Large intestine (tissue), 3 donors: ENCODE measurements at regions not wholly inside any gene's neighbourhood (a gene's known extent, or its start where the extent isn't known, plus 50 kb on each side); places are given as distances from the start of the nearest gene placed in this dataset.

Experiments
- DNase-seq, 2 donors: peaks; one replicate each; pipeline versions ENCODE4 v3.0.0 to v3.0.0-alpha.2; 2013
- H3K27ac ChIP-seq: one replicate; pipeline ENCODE4 v1.5.1; 2013; ENCODE audit warnings: low read length
- H3K27me3 ChIP-seq: 2 replicates; pipeline ENCODE4 v1.6.1; 2013; ENCODE audit warnings: low read length; ENCODE audit not compliant: control insufficient read depth, insufficient read depth
- H3K36me3 ChIP-seq: 2 replicates; pipeline ENCODE4 v1.6.1; 2013; ENCODE audit warnings: low read length; ENCODE audit not compliant: control insufficient read depth, insufficient read depth
- H3K4me1 ChIP-seq: one replicate; pipeline ENCODE4 v1.6.1; 2013; ENCODE audit warnings: low read length; ENCODE audit not compliant: control insufficient read depth, insufficient read depth
- H3K4me3 ChIP-seq: one replicate; pipeline ENCODE4 v1.5.1; 2013; ENCODE audit warnings: low read length
- H3K9me3 ChIP-seq: one replicate; pipeline ENCODE4 v1.6.1; 2013; ENCODE audit warnings: mild to moderate bottlenecking, low read depth, low read length, moderate library complexity; ENCODE audit not compliant: control insufficient read depth
- WGBS: methylation state at CpG from one replicate; pipeline ENCODE4 v1.1.5; 2013; ENCODE audit warnings: low lambda C conversion rate; ENCODE audit not compliant: insufficient coverage; 5-methylcytosine and 5-hydroxymethylcytosine counted together

- no CpG with 5 or more reads among the region's 4 CpGs for WGBS
- H3K9me3 ChIP-seq, result no peaks in the 10 kb centered on the region
These were observed 332.5 kb upstream of the CAMK1G start for GRCh38 chr1:209250861-209251636.

DNA sequence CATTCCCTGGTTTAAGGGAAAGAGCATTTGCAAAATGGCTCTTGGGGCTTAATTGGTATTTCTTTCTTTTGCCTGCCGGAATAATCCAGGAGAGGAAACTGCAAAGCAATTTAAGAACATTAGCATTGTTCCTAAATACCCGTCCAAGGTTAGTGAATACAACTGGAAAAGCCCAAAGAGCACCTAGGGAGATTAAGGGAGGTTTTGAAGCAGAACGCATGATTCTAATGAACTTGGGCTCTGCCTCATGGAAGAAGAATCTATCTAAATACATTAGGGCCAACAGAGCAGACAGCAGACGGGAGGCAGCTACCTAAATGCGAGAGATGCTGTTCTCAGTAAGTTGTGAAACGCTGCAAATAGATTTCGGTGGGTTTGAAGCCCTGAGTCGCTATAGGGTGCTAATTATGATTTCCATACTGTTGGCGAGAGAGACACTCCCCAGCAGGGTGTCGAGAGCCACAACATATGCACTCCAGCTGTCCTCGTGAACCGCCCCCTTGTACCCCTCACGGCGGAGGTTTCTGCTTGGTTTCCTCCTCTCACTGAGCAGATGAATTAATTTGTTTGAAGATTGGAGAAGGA lies 326.7 kb upstream of the CAMK1G start:
- Histone ChIP-seq H3K4me1 (no peaks in the 10 kb centered on the region), H3K9me3 (no peaks in the 10 kb centered on the region), H3K4me3 (no peak overlapping the region), H3K36me3 (no peaks in the 10 kb centered on the region), H3K27me3 (no peaks in the 10 kb centered on the region), H3K27ac (no peak overlapping the region)
- no peak for DNase-seq
- WGBS, result no CpG with 5 or more reads among the region's 14 CpGs

More at GRCh38 chr1:209250861-209251636, 332.5 kb upstream of the CAMK1G start:
- no peaks in the 10 kb centered on the region for H3K36me3 ChIP-seq
- no peaks in the 10 kb centered on the region for H3K4me1 ChIP-seq
- no peak overlapping the region for H3K4me3 ChIP-seq
- no peak for DNase-seq
- no peaks in the 10 kb centered on the region for H3K27me3 ChIP-seq
- H3K27ac ChIP-seq, result no peak overlapping the region

GRCh38 chr1:209257454-209257853 lies 326.1 kb upstream of the CAMK1G start:
- Histone ChIP-seq H3K4me1 (no peaks in the 10 kb centered on the region), H3K36me3 (no peaks in the 10 kb centered on the region), H3K4me3 (no peak overlapping the region), H3K27me3 (no peaks in the 10 kb centered on the region), H3K9me3 (no peaks in the 10 kb centered on the region), H3K27ac (no peak overlapping the region)
- no CpG with 5 or more reads among the region's 1 CpG for WGBS
- no peak for DNase-seq

DNA sequence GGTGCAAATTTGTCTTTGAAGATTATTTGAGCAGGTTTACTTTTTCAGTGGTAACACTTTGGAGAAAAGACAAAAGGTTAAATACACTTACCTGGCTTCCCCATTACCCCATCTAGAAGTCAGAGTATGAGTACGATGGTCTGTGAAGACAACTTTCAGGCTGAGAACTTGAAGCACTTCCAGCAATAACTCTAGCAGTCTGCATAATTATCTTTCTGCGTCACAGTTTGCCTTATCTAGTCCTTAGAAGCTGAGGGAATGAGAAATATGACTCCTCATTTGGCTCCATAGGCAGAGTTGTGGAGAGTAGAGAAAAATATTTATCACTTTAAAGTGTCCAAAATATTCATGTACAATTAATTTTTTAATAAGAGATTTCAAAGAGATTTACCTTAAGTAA lies 323.4 kb upstream of the CAMK1G start:
- Histone ChIP-seq H3K4me1 (no peaks in the 10 kb centered on the region), H3K9me3 (no peaks in the 10 kb centered on the region), H3K27ac (no peak overlapping the region), H3K4me3 (no peak overlapping the region), H3K27me3 (no peaks in the 10 kb centered on the region), H3K36me3 (no peaks in the 10 kb centered on the region)
- 80% methylated on average over 1 of the region's 2 CpGs for WGBS
- no peak for DNase-seq

GRCh38 chr1:209262631-209263030 lies 320.9 kb upstream of the CAMK1G start:
- Histone ChIP-seq H3K4me1 (no peaks in the 10 kb centered on the region), H3K36me3 (no peaks in the 10 kb centered on the region), H3K27me3 (no peaks in the 10 kb centered on the region), H3K4me3 (no peak overlapping the region), H3K27ac (no peak overlapping the region), H3K9me3 (no peaks in the 10 kb centered on the region)
- DNase-seq, result no peak
- WGBS, result 100% methylated on average over 1 of the region's 1 CpG

GRCh38 chr1:209265301-209265700 lies 318.2 kb upstream of the CAMK1G start:
- no peaks in the 10 kb centered on the region for H3K9me3 ChIP-seq
- no peaks in the 10 kb centered on the region for H3K36me3 ChIP-seq
- no peak overlapping the region for H3K4me3 ChIP-seq
- WGBS, result 70% methylated on average over 2 of the region's 7 CpGs
- H3K27ac ChIP-seq, result no peak overlapping the region
- H3K27me3 ChIP-seq, result no peaks in the 10 kb centered on the region
- H3K4me1 ChIP-seq, result no peaks in the 10 kb centered on the region
- no peak for DNase-seq

GRCh38 chr1:209266590-209267205 lies 316.8 kb upstream of the CAMK1G start:
- WGBS, result 22% methylated on average over 4 of the region's 5 CpGs
- Histone ChIP-seq H3K27ac (no peak overlapping the region), H3K4me1 (no peaks in the 10 kb centered on the region), H3K27me3 (no peaks in the 10 kb centered on the region), H3K9me3 (no peaks in the 10 kb centered on the region), H3K36me3 (no peaks in the 10 kb centered on the region), H3K4me3 (no peak overlapping the region)
- DNase-seq, result no peak

DNA sequence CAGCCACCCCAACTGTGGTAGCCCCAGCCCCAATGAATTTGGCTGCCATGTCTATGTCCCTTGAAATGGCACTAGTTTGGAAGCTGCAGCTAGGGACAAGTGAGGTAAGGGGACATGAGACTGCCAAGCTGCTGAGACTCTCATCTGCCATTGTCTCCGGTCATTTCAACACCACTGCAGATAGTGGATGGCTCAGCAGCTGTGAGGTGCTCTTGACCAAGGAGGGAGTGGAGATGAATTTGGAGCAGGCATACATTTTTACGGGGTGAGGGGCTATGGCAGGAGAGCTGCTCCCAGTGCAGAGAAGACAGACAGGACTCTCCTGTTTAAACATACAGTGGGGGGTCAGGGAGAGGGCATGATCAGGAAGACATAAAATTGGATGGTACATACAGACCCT lies 315.5 kb upstream of the CAMK1G start:
- Histone ChIP-seq H3K9me3 (no peaks in the 10 kb centered on the region), H3K4me1 (no peaks in the 10 kb centered on the region), H3K27me3 (no peaks in the 10 kb centered on the region), H3K36me3 (no peaks in the 10 kb centered on the region), H3K27ac (no peak overlapping the region), H3K4me3 (no peak overlapping the region)
- WGBS, result no CpG with 5 or more reads among the region's 2 CpGs
- no peak for DNase-seq

DNA sequence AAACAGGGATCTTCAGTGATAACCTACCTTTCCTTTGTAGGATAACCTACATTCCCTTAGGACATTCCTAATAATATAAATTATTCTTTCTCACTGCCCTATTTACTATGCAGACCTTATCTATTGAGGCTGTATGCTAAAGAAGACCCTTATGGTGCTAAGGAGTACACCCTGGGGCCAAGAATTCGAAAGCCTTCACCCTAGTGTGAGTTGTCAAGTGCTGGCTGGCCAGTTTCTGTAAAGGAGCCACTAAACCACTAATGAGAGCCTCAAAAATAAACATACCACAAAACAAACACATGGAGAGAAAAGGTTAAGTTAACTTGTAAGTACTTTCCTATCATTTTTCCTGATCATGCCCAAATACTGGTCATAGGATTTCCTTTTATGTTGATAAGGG lies 315.0 kb upstream of the CAMK1G start:
- Histone ChIP-seq H3K27ac (no peak overlapping the region), H3K9me3 (no peaks in the 10 kb centered on the region), H3K36me3 (no peaks in the 10 kb centered on the region), H3K4me3 (no peak overlapping the region), H3K27me3 (no peaks in the 10 kb centered on the region), H3K4me1 (no peaks in the 10 kb centered on the region)
- no peak for DNase-seq
- WGBS, result no CpG with 5 or more reads among the region's 1 CpG

DNA sequence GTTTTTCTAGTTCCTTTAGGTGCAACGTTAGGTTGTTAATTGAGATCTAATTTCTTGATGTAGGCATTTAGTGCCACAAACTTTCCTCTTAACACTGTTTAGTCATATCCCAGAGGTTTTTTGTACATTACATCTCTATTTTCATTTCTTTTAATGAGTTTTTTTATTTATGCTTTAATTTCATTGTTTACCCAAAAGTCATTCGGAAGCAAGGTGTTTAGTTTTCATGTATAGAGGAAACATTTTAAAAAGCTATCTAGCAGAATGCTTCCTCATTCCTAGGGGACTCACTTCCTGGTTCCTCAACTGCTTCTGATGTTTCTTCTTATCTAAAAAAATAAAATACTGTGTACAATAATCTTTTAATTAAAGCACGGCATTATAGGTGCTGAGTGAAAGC lies 307.2 kb upstream of the CAMK1G start:
- no peak overlapping the region for H3K27ac ChIP-seq
- 75% methylated on average over 1 of the region's 3 CpGs for WGBS

More for the DNA sequence above, 307.2 kb upstream of the CAMK1G start:
- H3K27me3 ChIP-seq, result no peaks in the 10 kb centered on the region
- H3K36me3 ChIP-seq, result no peaks in the 10 kb centered on the region
- H3K4me1 ChIP-seq, result no peaks in the 10 kb centered on the region
- no peak overlapping the region for H3K4me3 ChIP-seq
- no peaks in the 10 kb centered on the region for H3K9me3 ChIP-seq
- no peak for DNase-seq
